ENCODE measurements at regions not wholly inside any gene's neighbourhood (a gene's known extent, or its start where the extent isn't known, plus 50 kb on each side); places are given as distances from the start of the nearest gene placed in this dataset.

DNA sequence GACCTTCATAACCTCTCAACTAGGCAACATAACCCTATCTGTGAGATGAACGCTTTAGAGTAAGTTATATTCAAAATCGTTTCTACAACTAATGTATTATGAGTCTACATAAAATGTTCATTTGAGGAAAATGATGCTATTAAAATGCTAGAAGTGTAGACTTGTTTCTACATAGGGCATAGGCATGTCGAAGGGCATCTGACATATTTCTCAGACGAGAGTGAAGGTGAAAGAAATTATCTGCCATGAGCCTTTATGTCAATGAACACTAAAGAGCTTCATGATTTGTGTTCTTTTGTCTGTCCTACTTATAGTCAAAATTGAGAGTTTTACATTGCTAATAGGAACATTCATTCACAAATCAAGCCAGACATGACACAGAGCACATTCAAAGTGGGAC, 811.8 kb downstream of the RAB28 start:
- no peak for TF ChIP-seq EZH2 (IDR thresholded peaks at IDR 0.05)
- TF ChIP-seq POLR2AphosphoS5 (IDR thresholded peaks at IDR 0.05; ENCODE audit: borderline replicate concordance, low read depth, low read length): no peak
